Middle frontal gyrus (tissue), 1 donor: ENCODE measurements at regions not wholly inside any gene's neighbourhood (a gene's known extent, or its start where the extent isn't known, plus 50 kb on each side); places are given as distances from the start of the nearest gene placed in this dataset.
A peak's percentile ranks its signal among the peaks of the same experiment; 100 is the strongest.

ENCODE experiments used
- DNase-seq: peaks from one replicate; pipeline ENCODE4 v3.0.0-alpha.2; 2015; ENCODE audit warnings: low spot score; ENCODE audit errors: extremely low spot score

DNA sequence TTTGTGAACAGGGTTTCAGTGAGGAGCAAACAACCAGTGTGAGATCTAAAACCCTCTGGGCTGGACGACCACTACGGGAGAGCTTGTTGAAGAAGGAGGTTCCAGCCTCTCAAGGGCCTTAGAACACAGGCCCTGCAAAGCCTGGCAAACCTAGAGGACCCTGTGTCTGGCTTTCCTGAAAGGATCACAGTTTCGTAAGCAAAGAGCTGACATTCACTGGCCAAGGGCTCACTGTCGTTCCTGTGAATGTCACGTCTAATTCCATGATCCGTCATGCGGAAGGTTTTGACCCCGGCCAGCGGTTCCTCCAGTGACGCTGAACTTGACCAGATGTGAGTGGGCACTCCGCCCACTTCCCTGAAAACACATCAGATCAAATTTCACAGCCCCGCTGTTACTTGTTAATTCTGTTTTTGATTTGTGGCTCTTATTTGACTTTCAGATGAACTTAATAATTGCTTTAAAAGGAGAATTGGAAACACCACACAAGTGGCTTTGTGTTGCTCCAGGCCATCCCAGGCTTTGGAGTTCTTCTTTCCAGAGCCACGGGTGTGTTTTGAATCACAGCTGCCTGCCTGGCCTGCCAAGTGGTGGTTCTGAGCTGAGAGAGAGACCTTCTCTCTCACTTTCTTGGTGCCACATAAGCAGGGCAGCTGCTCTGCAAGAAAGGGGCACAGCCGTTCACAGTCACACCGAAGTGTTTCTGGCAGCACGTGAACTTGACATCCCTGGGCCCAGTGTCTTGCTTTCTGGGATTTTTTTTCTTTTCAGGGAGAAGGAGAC, 308.4 kb downstream of the NDUFA10 start:
- peak; percentile 20 for DNase-seq

DNA sequence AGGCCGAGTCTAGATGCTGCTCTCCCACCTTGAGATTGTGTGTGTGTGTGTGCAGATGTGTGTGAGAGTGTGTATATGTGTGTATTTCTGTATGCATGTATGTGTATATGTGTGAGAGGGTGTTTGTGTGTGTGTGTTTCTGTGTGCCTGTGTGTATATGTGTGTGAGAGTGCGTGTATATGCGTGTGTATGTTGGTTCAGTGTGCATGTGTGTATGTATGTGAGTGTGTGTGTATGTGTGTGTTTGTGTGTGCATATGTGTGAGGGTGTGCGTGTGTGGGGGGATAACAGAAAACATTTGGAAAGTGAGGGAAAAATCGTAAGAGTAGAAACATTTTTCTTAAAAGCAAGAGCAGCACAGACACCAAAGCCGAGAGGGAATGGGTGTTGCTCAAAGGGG, 309.1 kb downstream of the NDUFA10 start:
- DNase-seq, result no peak

DNA sequence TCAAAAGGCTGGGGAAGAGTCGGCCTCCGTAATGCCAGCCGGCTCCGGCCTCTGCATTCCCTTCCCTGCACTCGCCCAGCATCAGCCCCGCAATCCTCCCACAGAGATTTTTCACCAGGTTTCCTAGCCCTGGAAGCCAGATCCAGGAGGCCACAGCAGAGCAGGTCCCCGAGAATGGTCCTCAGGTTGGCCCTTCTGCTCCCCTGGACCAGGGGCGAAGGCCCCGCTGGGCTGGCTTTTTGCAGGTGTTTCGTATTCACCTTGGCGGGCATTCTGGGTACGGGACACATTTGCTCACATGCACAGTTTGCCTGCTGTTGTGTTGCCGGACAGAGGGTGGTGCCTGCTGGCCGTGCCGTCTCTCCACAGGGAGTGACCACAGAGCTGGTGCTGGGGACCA, 309.5 kb downstream of the NDUFA10 start:
- DNase-seq, result no peak

DNA sequence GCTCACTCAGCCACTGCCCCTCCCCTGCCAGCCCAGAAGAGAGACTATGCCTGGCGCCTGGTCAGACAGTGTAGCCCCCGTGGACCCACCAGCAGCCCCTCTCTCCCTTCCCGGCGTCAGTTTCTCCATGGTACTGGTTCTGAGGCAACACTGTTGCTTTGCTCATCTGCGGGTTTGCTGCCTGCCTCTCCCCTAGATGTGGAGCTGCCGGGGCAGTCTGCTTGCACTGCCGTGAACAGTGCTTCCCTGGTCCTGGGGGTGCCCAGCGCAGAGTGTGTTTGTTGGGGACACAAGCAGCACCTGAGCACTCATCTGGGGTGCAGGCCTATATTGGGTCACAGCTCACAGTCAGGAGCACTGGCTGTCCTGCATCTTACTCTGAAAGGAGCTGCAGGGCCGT, 309.9 kb downstream of the NDUFA10 start:
- DNase-seq, result no peak

DNA sequence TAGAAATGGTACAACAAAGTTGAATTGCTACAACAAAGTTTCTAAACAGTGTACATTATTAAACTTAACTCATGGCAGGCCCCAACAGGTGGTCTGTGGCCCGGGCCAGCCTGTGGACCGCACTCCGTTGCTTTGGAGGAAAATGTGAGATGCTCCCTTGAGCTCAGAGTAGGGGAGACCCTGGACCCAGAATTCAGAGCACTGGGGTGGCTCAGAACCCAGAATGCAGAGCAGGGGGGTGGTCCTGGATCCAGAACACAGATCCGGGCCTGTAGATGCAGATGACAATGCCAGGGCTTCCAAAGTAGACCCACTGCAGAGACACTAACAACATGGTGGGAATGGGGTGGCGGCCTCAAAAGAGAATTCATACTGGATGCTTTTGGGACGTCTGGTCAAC, 311.0 kb downstream of the NDUFA10 start:
- DNase-seq, result no peak

DNA sequence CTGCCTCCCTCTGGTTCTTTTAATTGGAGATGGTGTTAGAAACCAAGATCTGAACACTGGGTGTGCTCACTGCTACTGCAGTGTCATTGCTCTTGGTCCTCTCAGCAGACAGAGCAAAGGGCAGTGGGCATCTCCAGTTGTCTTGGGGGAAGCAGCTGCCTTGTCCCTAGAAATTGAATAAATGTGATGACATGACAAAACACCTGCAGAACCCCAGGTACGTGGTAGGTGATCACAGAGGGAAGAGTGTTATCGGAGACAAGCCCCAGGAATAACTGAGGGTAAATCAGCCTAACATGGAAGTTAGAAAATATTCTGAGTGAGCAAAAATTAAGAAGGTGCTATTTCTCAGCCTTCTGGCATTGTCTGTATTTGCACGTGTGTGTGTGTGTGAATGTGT, 311.9 kb upstream of the HDAC4 start:
- DNase-seq, result no peak

DNA sequence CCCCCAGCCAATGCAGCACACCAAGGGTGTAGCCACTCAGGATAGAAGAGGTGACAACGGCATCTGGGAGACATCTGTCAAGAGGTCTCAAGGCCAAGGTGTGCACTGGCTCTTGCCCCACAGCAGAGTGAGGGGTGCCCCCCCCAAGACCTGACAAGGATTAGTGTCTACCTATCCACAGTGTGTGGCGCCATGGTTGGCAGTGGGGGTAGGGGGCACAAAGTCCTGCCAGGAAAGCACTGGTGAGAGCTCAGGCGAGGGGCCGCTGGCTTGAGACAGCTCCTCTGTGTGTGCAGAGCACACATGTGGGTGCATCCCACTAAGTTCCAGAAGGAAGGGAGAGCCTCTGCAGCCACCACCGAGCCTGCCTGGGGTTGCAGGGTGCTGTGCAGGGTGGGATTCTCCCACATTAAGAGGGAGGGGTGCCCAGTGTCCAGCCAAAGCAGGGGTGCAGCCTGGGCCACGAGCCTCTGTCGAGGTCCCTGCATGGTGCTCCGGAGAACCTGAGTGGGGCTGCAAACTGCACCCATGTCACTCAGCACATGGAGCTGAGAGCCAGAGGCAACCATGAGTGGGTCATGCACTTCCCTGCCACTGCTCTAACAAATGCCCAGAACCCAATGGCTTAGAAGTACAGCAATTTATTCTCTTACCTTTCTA, 311.2 kb upstream of the HDAC4 start:
- no peak for DNase-seq

DNA sequence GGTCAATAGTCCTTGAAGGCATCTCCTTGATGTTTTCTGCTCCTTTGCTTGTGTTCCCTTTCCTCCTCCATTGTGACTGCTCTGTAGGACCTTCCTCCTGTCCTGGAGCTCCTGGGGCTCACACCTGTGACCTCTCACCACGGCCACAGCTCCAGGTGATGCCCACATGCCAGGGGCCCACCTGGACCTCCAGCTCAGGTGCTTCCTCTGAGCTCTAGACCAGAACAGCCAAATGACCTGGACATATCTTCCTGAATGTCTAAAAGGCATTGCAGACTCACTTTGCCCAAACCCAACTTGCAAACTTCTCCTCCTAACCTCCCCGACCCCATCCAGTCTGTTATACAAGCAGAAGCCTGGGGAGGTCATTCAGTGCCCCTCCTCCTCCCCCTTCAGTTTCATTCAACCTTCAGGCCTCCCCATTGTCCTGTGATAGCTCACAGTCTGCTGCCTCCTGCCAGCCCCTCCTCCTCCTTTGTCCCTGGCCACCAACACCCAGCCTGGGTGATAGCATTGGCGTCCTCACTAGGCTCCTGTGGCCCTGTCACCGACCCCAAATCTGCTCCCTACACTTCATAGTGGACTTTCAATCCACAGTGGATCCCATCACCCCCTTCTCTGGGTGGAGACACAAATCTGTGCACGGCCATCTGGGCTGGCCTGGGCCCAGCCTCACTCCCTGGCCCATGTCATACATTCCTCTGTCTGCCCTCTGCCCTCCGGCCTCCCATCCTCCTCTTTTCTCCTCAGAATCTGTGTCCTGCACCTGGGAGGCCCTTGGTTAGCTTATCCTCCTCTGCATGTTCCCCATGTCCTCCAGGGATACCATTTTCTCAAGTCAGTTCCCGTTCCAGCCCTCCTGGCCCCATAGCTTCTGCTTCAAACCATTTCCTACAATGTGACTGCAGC, 310.4 kb upstream of the HDAC4 start:
- no peak for DNase-seq

DNA sequence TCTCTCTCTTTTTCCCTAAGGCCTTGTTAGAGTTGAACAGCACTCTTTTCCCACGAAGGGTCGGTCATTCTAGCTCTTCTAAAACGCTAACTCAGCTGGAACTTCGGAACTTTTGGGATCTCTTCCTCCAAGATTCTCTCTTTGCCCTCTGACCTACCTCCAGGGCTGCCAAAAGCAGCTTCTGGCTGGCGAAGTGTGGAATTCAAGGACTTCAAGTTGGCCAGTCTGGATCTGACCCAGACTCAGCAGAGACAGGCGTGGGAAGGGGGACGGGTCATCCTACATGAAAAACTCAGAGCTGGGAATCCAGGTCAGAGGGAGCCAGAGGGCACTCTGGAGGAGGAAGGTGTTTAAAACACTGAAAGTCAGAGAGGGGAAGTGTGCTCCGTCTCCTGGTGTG, 305.5 kb upstream of the HDAC4 start:
- no peak for DNase-seq

DNA sequence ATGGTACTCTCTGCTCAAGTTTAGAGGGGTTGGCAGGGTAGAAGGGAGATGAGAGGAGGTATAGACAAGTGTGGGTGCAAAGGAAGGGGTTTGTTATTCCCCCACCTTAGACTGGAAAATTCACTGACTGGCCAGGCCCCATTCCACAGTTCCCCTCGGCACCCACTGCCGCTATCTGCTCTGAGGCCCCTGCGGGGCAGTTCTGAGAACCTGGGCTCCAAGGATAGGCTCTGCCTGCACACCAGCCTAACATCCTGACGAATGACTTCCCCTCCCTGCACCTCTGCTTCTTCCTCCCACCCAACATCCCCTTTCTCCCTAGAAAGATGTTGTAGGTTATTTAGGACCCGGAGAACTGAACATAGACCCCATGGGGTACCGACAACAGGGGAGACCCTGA, 303.9 kb upstream of the HDAC4 start:
- no peak for DNase-seq

DNA sequence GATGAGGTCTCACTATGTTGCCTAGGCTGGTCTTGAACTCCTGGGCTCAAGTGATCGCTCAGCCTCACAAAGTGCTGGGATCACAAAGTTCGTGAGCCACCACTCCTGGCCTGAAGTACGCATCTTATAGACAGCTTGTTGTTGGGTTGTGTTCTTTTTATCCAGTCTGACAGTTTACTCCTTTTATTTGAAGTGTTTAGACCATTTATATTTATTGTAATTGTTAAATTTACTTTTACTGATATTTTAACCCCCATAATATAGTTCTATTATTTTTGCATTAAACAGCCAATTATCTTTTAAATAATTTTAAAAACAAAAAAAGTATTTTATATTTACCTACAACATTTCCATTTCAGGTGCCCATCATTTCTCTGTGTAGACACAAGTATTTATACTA, 303.0 kb upstream of the HDAC4 start:
- DNase-seq, result no peak

DNA sequence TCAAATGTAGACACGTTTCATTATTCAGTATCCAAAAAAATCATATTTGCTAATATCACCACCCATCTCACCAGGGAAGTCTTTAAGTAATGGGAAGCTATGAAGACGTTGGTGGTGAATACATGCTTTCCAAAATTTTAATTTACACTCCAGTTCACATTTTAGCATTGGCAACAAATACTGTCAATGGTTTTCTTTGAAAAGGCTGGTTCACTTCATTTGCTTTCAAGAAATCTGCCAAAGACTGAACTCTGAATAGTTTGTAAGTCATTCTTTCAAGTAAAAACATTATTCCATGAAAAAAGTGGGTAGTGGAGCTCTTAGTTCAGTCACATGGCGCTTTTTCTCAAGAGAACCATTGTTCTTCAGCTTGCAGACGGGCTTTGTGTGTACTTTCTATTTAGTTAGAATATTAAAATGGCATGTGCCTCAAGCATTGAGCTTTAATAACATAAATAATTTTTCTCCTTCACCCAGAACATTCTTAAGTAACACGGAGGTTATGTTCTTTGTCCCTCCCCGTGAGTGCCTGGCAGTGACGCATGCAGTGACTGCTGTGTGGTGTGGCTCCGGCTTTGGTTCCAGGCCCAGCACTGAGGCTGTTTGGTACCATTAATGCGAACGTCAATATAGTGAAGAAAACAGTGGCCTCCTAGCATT, 300.0 kb upstream of the HDAC4 start:
- peak; percentile 12 for DNase-seq

DNA sequence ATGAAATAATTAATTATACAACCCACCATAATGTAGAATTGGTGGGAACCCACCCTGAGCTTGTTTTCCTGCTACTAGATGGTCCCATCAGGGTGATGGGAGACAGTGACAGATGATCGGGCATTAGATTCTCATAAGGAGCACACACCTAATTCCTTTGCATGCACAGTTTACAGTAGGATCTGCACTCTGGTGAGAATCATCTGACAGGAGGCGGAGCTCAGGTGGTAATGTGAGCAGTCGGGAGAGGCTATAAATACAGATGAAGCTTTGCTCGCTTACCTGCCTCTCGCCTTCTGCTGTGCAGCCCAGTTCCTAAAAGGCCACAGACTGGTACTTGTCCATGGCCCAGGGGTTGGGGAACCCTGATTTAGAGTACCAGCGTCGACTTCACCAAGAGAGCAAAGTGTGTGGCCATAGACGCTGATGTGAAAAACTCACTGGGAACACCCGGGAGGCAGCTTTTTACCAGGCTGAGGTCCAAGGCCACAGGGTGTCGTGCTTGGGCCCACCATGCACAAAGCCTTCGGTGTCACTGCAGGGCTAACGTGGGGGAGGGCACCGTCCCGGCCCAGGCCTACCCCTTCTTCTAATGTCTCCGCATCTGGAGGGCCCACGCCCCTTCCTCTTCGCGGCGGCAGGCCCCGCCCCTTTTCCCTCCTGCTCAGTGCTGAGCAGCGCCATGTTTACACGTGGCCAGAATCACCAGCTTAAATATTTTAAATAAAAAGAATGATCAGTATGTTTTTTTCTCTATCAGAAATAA, 296.8 kb upstream of the HDAC4 start:
- DNase-seq, result no peak

DNA sequence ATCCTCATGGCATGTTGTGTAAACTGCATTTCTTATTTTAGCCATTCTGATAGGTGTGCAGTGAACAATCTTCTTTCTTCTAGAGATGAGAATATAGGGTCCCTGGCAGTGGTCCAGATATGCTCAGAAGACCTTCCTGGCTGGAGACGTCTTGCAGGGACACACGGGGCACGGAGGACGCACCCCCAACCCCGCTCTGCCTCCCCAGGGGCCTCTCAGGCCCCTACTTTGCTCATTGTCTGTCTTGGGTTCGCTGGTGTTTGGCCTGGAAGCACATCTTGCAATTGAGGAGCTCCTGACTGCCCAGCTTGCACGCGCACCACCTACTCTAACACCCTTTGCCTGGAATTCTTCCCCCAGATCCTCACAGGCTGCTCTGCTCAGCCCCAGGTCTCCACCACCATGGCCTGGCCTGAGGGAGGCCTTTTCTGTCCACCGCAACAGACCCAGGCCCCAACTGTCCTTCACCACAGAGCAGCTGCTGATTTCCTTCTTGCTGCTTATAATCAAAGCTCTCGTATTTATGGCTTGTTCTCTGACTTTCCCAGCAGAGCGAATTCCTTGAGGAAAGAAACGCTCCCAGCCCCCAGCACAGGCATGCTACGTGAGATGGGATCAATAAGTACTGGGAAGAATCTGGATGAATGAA, 295.9 kb upstream of the HDAC4 start:
- DNase-seq, result no peak

DNA sequence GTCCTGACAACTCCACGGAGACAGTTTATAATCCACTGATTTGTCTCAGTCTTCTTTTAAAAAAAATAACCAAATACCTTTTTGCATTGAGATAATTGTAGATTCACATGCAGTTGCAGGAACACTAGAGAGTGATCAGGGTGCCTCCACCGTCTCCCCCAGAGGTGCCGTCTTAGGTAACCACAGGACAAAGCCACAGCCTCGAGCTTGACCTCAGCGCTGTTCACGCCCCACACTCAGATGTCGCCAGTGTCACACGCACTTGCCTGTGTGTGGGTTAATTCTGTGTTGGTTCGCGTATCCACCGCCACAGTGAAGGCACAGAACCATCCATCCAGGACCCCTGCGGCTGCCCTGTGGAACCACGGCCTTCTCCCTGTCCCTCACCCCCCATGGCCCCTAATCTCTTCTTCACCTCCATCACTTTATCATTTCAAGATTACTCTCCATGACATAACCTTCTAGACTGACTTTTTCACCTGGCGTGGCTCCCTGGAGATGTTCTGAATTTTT, 295.0 kb upstream of the HDAC4 start:
- DNase-seq, result no peak

DNA sequence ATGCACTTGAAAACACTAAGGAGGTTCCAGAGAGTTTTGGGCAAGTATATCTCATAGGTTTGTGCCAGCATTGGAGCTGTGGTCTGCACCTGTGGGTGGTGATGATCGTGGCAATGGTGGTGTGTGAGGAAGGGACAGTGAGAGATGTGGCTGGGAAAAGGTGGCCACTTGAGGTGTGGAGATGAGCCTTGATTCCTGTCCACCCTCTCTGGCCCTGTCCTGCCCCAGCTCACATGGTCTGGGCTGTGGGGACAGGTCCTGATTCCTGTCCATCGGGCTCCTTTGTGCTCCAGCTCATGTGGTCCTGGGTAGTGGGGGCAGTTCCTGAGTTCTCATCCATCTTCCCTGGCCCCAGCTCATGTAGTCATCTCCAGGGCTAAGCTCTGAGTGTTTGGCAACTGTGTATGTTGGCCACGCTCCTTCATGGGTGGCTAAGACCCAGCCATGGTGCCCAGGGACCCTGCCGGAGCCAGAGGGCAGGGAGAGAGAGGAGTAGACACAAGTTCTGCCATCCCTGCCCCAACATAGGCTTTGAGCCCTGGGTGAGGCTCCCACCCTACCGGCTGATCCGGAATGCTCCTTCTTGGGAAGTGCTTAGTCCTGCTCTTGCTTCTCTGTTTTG, 294.4 kb upstream of the HDAC4 start:
- DNase-seq, result no peak

DNA sequence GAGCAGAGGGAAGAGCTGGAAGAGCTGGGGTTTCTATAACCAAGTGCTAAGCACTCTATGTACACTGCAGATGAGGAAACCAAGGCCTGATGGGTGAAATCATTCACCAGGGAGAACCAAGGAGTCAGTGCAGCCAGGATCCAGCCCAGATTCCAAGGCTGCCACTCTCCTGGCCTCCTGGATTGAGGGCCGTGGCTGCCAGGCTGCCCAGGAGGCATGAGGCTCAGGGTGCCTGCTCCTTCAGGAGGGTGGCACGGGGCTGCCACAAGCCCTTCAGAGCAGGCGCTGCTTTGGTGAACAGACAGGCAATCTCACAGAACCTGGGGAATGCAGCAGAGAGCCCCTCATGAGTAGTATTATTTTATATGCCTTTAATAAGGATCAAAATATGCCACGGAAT, 293.7 kb upstream of the HDAC4 start:
- DNase-seq, result no peak

DNA sequence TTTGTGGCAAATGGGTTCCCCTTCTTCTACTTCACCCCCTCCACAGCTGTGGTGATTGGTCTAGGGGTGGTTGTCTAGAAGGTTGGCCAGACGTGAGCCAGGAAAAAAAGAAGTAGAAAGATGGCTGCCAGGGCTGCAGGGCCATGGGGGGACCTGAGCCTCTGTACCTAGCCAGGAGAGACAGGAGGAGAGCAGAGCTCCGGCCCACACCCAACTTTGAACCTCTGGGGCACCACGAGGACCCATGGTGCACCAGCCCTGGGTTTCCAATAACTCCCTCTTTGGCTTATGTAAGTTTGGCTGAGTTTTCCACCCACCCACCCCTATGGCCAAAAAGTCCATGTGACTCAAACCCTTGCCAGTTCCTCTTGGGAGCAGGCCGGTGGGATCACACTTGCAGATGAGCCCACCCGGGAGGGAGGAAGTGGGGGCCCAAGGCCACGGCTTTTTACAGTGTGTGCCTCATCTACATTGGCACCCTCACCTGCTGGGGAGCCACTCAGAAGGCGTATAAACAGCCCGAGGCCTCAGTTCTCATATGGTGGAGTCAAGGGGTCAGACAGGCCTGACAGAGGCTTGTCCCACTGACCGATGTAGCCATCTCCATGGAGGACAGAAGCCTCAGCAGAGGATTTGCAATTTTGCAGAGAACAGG, 293.1 kb upstream of the HDAC4 start:
- DNase-seq, result no peak

DNA sequence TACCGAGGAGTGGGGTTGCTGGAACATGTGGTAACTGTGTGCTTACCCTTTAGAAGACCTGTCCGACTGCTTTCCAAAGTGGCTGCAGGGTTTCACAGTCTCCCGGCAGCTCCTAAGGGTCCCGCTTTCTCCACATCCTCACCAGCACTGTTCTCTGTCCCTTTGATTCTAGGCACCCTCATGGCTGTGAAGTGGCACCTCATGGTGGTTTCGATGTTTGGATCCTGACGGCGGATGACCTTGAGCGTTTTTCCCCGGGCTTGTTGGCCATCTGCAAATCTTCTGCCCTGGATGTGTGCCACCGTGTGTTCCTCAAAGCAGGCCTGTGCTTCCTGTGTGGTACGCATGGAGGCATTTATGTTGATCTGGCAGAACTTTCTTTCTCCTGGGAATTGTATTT, 292.5 kb upstream of the HDAC4 start:
- DNase-seq, result no peak
